ENCODE measurements at regions not wholly inside any gene's neighbourhood (a gene's known extent, or its start where the extent isn't known, plus 50 kb on each side); places are given as distances from the start of the nearest gene placed in this dataset.

GRCh38 chr14:87623616-87624015 lies 369.4 kb downstream of the GALC start:
- WGBS (ENCODE audit: low lambda C conversion rate, missing lambda C conversion rate), result 92% methylated on average over 1 of the region's 1 CpG
- no peaks in the 10 kb centered on the region for H3K27me3 ChIP-seq
- TF ChIP-seq CTCF (IDR thresholded peaks at IDR 0.05; ENCODE audit: poor library complexity), result no peak
- TF ChIP-seq EZH2 (IDR thresholded peaks at IDR 0.05; ENCODE audit: borderline replicate concordance), result no peak
- TF ChIP-seq EZH2phosphoT487 (IDR thresholded peaks at IDR 0.05; ENCODE audit: low read depth, severe bottlenecking, unreplicated experiment), result no peak
- no peaks in the 10 kb centered on the region for H3K79me2 ChIP-seq
- H2AFZ ChIP-seq, result no peak overlapping the region
- H3K4me1 ChIP-seq (ENCODE audit: insufficient read depth), result no peaks in the 10 kb centered on the region
- DNase-seq (ENCODE audit: low spot score), result no peak
- H3K9me2 ChIP-seq (replicated peaks; ENCODE audit: insufficient read depth), result no peaks in the 10 kb centered on the region
- no peak overlapping the region for H3K4me3 ChIP-seq
- no peak overlapping the region for H3K27ac ChIP-seq
- no peaks in the 10 kb centered on the region for H3K9me3 ChIP-seq (ENCODE audit: low read depth)
- no peaks in the 10 kb centered on the region for H4K20me1 ChIP-seq (ENCODE audit: insufficient read depth, poor library complexity, severe bottlenecking)
- H3K4me2 ChIP-seq, result no peak overlapping the region
- H3K36me3 ChIP-seq (replicated peaks; ENCODE audit: insufficient read depth, low read depth), result no peaks in the 10 kb centered on the region

- no peak for DNase-seq (ENCODE audit: low spot score)
- H3K79me2 ChIP-seq, result no peaks in the 10 kb centered on the region
- no peak overlapping the region for H2AFZ ChIP-seq
- 51% methylated on average over 4 of the region's 4 CpGs for WGBS (ENCODE audit: low lambda C conversion rate, missing lambda C conversion rate)
- no peak overlapping the region for H3K27ac ChIP-seq
- no peaks in the 10 kb centered on the region for H3K9me3 ChIP-seq (ENCODE audit: low read depth)
- no peaks in the 10 kb centered on the region for H3K4me1 ChIP-seq (ENCODE audit: insufficient read depth)
- no peaks in the 10 kb centered on the region for H3K27me3 ChIP-seq
- no peaks in the 10 kb centered on the region for H3K9me2 ChIP-seq (replicated peaks; ENCODE audit: insufficient read depth)
- no peak overlapping the region for H3K4me3 ChIP-seq
- no peaks in the 10 kb centered on the region for H3K36me3 ChIP-seq (replicated peaks; ENCODE audit: insufficient read depth, low read depth)
- H3K4me2 ChIP-seq, result no peak overlapping the region
- no peaks in the 10 kb centered on the region for H4K20me1 ChIP-seq (ENCODE audit: insufficient read depth, poor library complexity, severe bottlenecking)
- TF ChIP-seq CTCF (IDR thresholded peaks at IDR 0.05; ENCODE audit: poor library complexity) (no peak), EZH2phosphoT487 (IDR thresholded peaks at IDR 0.05; ENCODE audit: low read depth, severe bottlenecking, unreplicated experiment) (no peak), EZH2 (IDR thresholded peaks at IDR 0.05; ENCODE audit: borderline replicate concordance) (no peak)
Measured at GRCh38 chr14:87617079-87617478, 375.9 kb downstream of the GALC start.

GRCh38 chr14:87615822-87616679 lies 376.9 kb downstream of the GALC start:
- Histone ChIP-seq H4K20me1 (ENCODE audit: insufficient read depth, poor library complexity, severe bottlenecking) (no peaks in the 10 kb centered on the region), H3K27ac (no peak overlapping the region), H3K9me3 (ENCODE audit: low read depth) (no peaks in the 10 kb centered on the region), H2AFZ (no peak overlapping the region), H3K79me2 (no peaks in the 10 kb centered on the region), H3K4me3 (no peak overlapping the region), H3K36me3 (replicated peaks; ENCODE audit: insufficient read depth, low read depth) (no peaks in the 10 kb centered on the region), H3K27me3 (no peaks in the 10 kb centered on the region), H3K9me2 (replicated peaks; ENCODE audit: insufficient read depth) (no peaks in the 10 kb centered on the region), H3K4me1 (ENCODE audit: insufficient read depth) (no peaks in the 10 kb centered on the region), H3K4me2 (no peak overlapping the region)
- WGBS (ENCODE audit: low lambda C conversion rate, missing lambda C conversion rate), result 58% methylated on average over 12 of the region's 12 CpGs
- DNase-seq (ENCODE audit: low spot score), result peak; percentile 82
- TF ChIP-seq CTCF (IDR thresholded peaks at IDR 0.05; ENCODE audit: poor library complexity), result peak; percentile 82
- TF ChIP-seq EZH2 (IDR thresholded peaks at IDR 0.05; ENCODE audit: borderline replicate concordance), result no peak

Data from hepatocyte (in vitro differentiated cells).